GM18508 (cell line): ENCODE measurements at regions not wholly inside any gene's neighbourhood (a gene's known extent, or its start where the extent isn't known, plus 50 kb on each side); places are given as distances from the start of the nearest gene placed in this dataset.
A peak's percentile ranks its signal among the peaks of the same experiment; 100 is the strongest.

Experiments
- ATAC-seq: cut with Tn5 transposase; IDR thresholded peaks from one replicate; pipeline ENCODE4 v1.9.1; 2021; ENCODE audit warnings: moderate number of reproducible peaks; ENCODE audit not compliant: insufficient read depth, unreplicated experiment

- ATAC-seq: no peak
These were observed 219.2 kb upstream of the MAP3K1 start for GRCh38 chr5:56596155-56596554.

DNA sequence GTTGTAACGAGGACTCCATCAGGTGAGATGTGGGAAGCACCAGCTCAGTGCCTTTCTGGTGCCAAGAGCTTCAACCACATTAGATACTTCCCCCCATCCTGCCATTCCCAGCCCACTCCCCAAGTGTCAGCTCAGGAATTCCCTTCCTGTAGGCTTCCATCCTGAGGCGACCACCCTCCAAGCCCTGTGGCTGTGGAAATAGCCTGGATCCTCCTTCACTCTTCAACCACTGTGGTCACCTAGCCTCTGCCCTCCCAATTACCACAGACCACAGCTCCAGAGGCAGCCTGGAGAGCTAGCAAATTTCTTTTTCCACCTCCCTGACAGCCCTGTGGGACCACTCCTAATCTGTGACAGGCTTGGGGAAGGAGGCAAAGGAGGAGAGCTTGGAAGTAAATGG is 219.8 kb upstream of the MAP3K1 start:
- no peak for ATAC-seq

GRCh38 chr5:56594792-56595191 is 220.6 kb upstream of the MAP3K1 start:
- no peak for ATAC-seq

DNA sequence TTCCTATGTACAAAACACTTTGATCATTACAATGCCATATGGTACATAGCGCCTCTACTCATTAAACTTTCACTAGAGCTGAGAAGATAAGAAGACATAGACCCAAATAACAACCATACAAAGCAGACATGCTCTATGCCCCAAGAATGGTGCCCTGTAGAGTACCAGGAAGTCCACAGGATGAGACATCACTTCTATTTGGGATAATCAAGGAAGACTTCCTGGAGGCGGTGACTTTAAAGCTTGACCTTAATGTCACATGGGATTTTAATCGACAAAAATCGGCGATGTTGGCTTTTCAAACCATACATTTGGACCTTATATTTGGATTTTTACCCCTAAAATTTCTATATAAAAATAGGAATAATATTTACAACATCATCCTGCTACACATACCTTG is 224.3 kb upstream of the MAP3K1 start:
- no peak for ATAC-seq

DNA sequence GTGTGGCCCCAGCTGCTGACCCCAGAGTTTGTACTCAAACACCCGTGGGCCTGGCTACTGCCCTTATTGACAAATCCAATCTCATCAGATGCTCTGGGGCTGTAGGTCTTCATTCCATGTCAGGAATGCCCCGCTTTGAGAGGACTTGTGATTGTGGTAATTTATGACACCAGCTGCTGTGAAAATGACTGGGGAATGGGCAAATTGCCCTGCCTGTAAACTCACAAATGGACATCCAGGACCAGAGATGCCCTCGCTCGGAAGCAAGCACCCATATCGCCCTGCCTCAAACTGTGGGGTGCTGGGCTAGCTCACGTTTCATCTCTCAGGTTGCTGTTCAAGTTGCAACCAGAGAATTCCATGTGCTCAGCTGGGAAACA is 225.9 kb upstream of the MAP3K1 start:
- ATAC-seq: no peak

DNA sequence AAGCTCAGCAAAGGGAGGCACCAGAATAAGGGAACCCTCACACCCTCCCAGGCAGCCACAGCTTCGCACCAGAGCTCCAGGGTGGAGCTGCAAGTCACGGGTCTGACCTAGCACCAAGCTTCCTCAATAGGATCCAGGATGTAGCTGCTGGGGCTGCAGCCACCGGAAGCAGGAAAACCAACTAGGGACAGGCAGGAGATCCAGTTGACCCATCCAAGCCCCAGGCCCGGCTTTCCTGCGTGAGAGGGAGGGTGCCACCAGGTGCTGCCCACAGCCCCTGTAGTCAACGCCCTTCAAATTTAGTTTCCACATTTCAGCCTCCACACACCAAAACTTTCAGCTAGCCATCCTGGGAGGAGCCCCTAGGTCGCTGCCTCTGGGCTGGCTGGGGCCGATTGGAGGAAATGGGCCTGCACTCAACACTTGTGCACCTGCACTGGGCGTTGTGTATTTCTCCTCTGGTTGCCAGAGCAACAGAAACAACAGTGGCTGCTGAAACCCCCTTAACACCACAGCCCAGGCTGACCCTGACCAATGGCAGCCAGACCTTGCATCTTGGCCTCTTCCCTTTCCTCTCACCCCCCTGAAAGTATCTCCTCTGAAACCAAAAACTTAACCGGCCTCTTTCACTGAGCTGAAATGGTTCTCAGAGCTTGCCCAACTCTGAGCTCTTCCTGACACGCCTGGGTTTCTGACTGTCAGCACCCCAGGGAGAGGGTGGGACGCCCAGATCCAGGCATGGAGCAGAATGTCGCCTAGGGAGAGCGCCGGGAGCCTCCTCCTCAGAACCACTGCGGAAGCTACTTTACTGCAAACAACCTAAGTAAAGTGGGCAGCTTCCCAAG is 226.5 kb upstream of the MAP3K1 start:
- peak; percentile 97 for ATAC-seq

DNA sequence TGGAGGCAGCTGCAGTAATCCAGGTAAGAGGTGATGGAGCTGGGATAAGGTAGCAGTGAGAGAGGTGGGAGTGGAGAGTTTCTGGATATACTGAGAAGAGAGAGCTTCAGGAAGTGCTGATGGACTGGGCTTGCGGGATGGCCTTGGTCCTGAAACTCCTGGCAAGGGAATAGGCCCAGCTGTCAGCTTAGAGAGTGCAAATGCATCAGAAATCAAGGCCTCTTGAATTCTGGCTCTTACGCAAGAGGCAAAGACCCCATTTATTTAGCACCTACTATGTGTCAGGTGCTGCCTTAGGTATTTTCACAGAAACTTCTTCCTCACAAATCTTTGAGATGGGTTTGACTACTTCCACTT is 227.2 kb upstream of the MAP3K1 start:
- ATAC-seq: no peak

GRCh38 chr5:56587381-56588130 is 227.8 kb upstream of the MAP3K1 start:
- ATAC-seq: no peak

DNA sequence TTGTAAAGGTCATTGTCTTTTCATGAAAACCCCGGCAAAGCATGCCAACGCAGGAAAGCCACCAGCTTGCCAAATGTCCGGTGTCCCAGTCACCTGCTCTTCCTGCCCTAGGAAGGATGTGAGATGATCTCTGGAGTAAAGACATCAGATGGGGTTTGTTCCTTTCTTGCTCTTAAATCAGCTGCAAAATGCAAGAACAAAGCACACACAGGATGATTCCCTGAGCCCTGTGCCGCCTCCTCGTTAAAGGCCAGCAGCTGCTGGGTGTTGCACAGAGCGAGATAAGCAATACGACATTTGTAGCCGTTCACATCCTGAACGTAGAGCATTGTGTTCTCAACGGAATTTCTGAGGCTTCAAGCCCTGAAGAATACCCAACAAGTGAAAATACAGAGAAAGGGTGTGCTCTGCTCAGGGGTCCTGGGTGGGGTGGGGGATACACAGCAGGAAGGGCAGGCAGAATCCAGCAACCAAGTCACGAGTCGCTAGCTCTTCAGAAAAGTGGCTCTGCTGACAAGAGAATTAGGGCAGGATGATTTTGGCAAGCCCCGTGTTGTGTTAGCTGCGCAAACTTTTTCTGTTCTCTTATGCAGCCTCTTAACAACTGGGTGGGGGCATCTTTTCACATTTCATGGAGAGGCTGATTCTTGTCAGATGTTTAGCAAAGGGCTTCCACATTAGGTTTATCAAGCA is 229.2 kb upstream of the MAP3K1 start:
- ATAC-seq: no peak

- no peak for ATAC-seq
These were observed 229.9 kb upstream of the MAP3K1 start for GRCh38 chr5:56585461-56585860.

- ATAC-seq: no peak
These were observed 233.9 kb upstream of the MAP3K1 start for GRCh38 chr5:56581426-56581825.

- ATAC-seq: no peak
These were observed 234.5 kb upstream of the MAP3K1 start for GRCh38 chr5:56580864-56581263.

DNA sequence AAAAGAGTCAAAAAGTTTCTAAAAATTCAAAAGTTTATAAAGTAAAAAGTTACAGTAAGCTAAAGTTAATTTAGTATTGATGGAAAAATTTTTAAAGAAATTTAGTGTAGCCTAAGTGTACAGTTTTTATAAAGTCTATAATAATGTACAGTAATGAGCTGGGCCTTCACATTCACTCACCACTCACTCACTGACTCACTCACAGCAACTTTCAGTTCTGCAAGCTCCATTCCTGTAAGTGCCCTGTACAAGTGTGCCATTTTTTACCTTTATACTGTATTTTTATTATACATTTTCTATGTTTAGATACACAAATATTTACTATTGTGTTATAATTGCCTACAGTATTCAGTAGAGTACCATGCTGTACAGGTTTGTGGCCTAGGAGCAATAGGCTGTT is 239.5 kb upstream of the MAP3K1 start:
- ATAC-seq: no peak

DNA sequence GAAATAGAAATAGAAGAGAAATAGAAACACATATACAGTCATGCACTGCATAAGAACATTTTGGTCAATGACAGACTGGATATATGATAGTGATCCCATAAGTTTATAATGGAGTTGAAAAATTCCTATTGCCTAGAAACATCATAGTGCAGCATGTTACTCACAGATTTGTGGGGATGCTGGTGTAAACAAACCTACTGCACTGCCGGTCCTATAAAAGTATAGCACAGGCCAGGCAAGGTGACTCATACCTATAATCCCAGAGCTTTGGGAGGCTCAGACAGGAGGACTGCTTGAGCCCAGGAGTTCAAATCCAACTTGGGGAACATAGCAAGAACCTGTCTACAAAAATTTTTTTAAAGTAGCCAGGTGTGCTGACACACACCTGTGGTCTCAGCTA is 240.6 kb upstream of the MAP3K1 start:
- no peak for ATAC-seq

DNA sequence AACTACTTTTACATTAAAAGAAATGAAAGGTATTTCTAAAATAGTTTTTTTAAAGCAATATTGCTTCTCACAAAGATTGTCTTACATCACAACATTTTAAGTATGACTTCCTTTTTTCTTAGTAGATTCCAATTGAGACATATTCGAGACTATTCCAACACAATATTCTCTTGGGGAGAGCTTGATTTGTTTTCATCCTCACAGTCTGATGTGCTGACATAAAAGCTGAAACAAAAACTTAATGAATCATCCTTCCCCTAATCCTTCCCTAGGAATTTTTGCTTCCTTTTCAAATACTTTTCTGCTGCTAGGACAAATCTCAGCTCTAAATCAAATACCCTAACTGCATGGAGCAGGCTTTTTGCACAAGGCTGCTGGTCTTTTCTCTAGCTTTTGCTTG is 245.8 kb upstream of the MAP3K1 start:
- ATAC-seq: no peak

DNA sequence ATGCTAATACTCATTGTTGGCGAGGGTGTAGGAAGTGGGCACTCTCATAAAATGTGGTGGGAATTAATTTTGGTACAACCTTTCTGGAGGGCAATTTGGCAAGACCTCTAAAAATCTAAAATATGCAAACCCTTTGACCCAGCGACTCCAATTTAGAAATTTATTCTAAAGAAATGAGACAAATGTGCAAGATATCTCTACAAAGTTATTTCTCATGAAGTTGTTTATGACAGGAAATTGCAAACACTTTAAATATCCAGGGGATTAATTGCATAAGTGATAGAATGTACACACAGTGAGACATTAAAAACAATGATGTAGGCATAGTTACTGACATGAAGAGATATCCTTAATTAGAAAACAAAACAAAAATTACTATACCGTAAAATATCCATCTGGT is 246.3 kb upstream of the MAP3K1 start:
- no peak for ATAC-seq

DNA sequence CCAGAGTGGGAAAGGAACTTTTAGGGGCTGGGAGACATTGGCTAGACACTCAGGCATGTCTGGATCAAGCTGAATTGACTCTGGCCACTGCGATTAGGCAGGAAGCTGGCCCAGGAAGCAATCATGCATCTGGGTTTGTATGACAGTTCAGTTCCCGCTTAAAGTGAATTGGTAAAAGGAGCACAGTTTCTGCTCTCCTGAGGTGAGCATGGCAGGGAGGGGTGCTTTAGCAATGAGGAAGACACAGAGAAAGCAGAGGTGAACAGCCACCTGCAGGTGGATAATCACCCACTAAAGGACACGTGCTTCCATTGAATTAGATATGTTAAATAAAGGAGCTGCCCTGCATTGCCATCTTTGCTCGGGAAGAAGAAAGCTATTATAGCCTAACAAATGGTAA is 248.1 kb upstream of the MAP3K1 start:
- no peak for ATAC-seq

GRCh38 chr5:56566374-56567249 is 248.7 kb upstream of the MAP3K1 start:
- no peak for ATAC-seq

DNA sequence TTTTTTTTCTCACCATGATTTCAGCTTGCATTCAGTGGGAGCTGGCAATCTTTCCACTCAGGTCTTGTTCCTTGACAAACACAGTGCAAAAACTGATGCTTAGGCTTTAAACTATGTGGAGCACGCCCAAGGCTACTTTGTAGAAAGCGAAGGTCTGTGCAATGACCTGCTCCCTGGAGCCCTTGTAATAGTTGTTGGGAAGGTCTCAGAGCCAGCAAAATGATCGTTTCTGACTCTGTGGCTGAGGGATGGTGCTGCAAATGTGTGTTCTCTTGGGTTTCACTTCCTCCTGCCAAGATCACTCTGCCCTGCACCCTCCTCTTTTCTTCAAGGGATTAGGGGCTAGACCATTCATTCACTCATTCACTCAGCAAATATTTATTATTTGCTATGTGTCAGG is 249.7 kb upstream of the MAP3K1 start:
- ATAC-seq: no peak

- ATAC-seq: no peak
These were observed 250.1 kb upstream of the MAP3K1 start for GRCh38 chr5:56565283-56565615.
